Fibroblast of lung (primary cell): ENCODE measurements at regions not wholly inside any gene's neighbourhood (a gene's known extent, or its start where the extent isn't known, plus 50 kb on each side); places are given as distances from the start of the nearest gene placed in this dataset.

Source experiments
- CTCF ChIP-seq, 2 donors: IDR thresholded peaks in 1 of 2; conservative IDR thresholded peaks in 1 of 2; 1 replicate in 1 of 2; 2 replicates in 1 of 2; pipeline ENCODE4 v1.5.1; 2011 to 2012; ENCODE audit warnings: low read length in 2 of 2, control low read depth in 1 of 2, inconsistent platforms in 1 of 2, low read depth in 1 of 2, mild to moderate bottlenecking in 1 of 2
- EZH2 ChIP-seq: IDR thresholded peaks from 2 replicates; pipeline ENCODE4 v1.5.1; 2012; ENCODE audit warnings: low read length, control low read depth, mild to moderate bottlenecking; ENCODE audit errors: missing control alignments

GRCh38 chr14:26709019-26709418, 111.2 kb upstream of the NOVA1 start:
- TF ChIP-seq CTCF (conservative IDR thresholded peaks at IDR 0.05 in 1 of 2, IDR thresholded peaks at IDR 0.05 in 1 of 2; ENCODE audit: low read depth in 1 of 2, low read length in 2 of 2) (no peak), EZH2 (no peak)
